Progenitor cell of endocrine pancreas (in vitro differentiated cells): ENCODE measurements at regions not wholly inside any gene's neighbourhood (a gene's known extent, or its start where the extent isn't known, plus 50 kb on each side); places are given as distances from the start of the nearest gene placed in this dataset.

Experiments used
- DNase-seq: peaks from one replicate; pipeline ENCODE4 v3.0.0; 2021; ENCODE audit warnings: low spot score; ENCODE audit not compliant: unreplicated experiment
- H3K27ac Mint-ChIP-seq: 2 replicates; pipeline ENCODE4 v1.8.0; 2021; ENCODE audit warnings: mild to moderate bottlenecking, moderate library complexity, mixed read lengths
- H3K27me3 Mint-ChIP-seq: 2 replicates; pipeline ENCODE4 v1.8.0; 2021; ENCODE audit warnings: mixed read lengths
- H3K36me3 Mint-ChIP-seq: 2 replicates; pipeline ENCODE4 v1.8.0; 2022; ENCODE audit warnings: mixed read lengths; ENCODE audit not compliant: insufficient read depth
- H3K4me1 Mint-ChIP-seq: 2 replicates; pipeline ENCODE4 v1.8.0; 2021; ENCODE audit warnings: low read depth, mixed read lengths
- H3K4me3 Mint-ChIP-seq: 2 replicates; pipeline ENCODE4 v1.8.0; 2021; ENCODE audit warnings: low read depth, mild to moderate bottlenecking, moderate library complexity, mixed read lengths
- H3K9me3 Mint-ChIP-seq: 2 replicates; pipeline ENCODE4 v1.8.0; 2021; ENCODE audit warnings: low read depth, mixed read lengths
- CTCF ChIP-seq: fragments of 200-600 bp; sonication (generic); IDR thresholded peaks from one replicate; pipeline ENCODE4 v1.5.0; 2021; ENCODE audit warnings: antibody characterized with exemption, mild to moderate bottlenecking; ENCODE audit not compliant: unreplicated experiment

GRCh38 chr15:27679731-27680471, 419.2 kb downstream of the OCA2 start:
- no peaks in the 10 kb centered on the region for H3K9me3 Mint-ChIP-seq
- H3K4me1 Mint-ChIP-seq = peaks cover 28% of the 10 kb centered on the region
- no peak for TF ChIP-seq CTCF
- DNase-seq = no peak
- H3K27ac Mint-ChIP-seq = no peak overlapping the region
- H3K36me3 Mint-ChIP-seq = no peaks in the 10 kb centered on the region
- H3K4me3 Mint-ChIP-seq = no peak overlapping the region
- peaks cover 9% of the 10 kb centered on the region for H3K27me3 Mint-ChIP-seq

- no peaks in the 10 kb centered on the region for H3K36me3 Mint-ChIP-seq
- no peak for DNase-seq
- H3K9me3 Mint-ChIP-seq = no peaks in the 10 kb centered on the region
- peaks cover 11% of the 10 kb centered on the region for H3K27me3 Mint-ChIP-seq
- H3K27ac Mint-ChIP-seq = no peak overlapping the region
- peaks cover 22% of the 10 kb centered on the region for H3K4me1 Mint-ChIP-seq
- no peak overlapping the region for H3K4me3 Mint-ChIP-seq
- no peak for TF ChIP-seq CTCF
Observed at GRCh38 chr15:27679203-27679602, 419.9 kb downstream of the OCA2 start.

GRCh38 chr15:27677951-27678350, 421.2 kb downstream of the OCA2 start:
- no peak overlapping the region for H3K4me3 Mint-ChIP-seq
- DNase-seq = no peak
- H3K27me3 Mint-ChIP-seq = peaks cover 11% of the 10 kb centered on the region
- H3K36me3 Mint-ChIP-seq = no peaks in the 10 kb centered on the region
- peaks cover 25% of the 10 kb centered on the region for H3K4me1 Mint-ChIP-seq
- no peak overlapping the region for H3K27ac Mint-ChIP-seq
- TF ChIP-seq CTCF = no peak
- no peaks in the 10 kb centered on the region for H3K9me3 Mint-ChIP-seq

GRCh38 chr15:27676647-27677046, 422.5 kb downstream of the OCA2 start:
- Mint-ChIP-seq H3K27ac (no peak overlapping the region), H3K4me3 (no peak overlapping the region), H3K27me3 (peaks cover 11% of the 10 kb centered on the region), H3K36me3 (no peaks in the 10 kb centered on the region), H3K9me3 (no peaks in the 10 kb centered on the region), H3K4me1 (peaks cover 34% of the 10 kb centered on the region)
- no peak for DNase-seq
- TF ChIP-seq CTCF = no peak

- DNase-seq = no peak
- no peak overlapping the region for H3K27ac Mint-ChIP-seq
- H3K4me1 Mint-ChIP-seq = peaks cover 38% of the 10 kb centered on the region
Observed at GRCh38 chr15:27675571-27675970, 423.5 kb downstream of the OCA2 start.

More at GRCh38 chr15:27675571-27675970, 423.5 kb downstream of the OCA2 start:
- H3K36me3 Mint-ChIP-seq = no peaks in the 10 kb centered on the region
- TF ChIP-seq CTCF = no peak
- H3K27me3 Mint-ChIP-seq = peaks cover 11% of the 10 kb centered on the region
- no peaks in the 10 kb centered on the region for H3K9me3 Mint-ChIP-seq
- no peak overlapping the region for H3K4me3 Mint-ChIP-seq
